Astrocyte (in vitro differentiated cells and primary cell): ENCODE measurements at regions not wholly inside any gene's neighbourhood (a gene's known extent, or its start where the extent isn't known, plus 50 kb on each side); places are given as distances from the start of the nearest gene placed in this dataset.

Experiments
- DNase-seq: peaks from one replicate; pipeline ENCODE4 v3.0.0-alpha.2; 2010; ENCODE audit warnings: low read depth
- FAIRE-seq: peaks from 2 replicates; lab custom pipeline; 2011; peaks lifted over from hg19 to GRCh38; lab: Jason Lieb, UNC
- H2AFZ ChIP-seq: 2 replicates; pipeline ENCODE4 v1.6.0; 2012; ENCODE audit warnings: low read depth, low read length, inconsistent platforms
- H3K27ac ChIP-seq: 2 replicates; pipeline ENCODE4 v1.5.1; 2011; ENCODE audit warnings: low read depth, low read length, inconsistent platforms
- H3K27me3 ChIP-seq: 2 replicates; pipeline ENCODE4 v1.6.0; 2011; ENCODE audit warnings: low read length, inconsistent platforms; ENCODE audit not compliant: insufficient read depth
- H3K36me3 ChIP-seq: 2 replicates; pipeline ENCODE4 v1.5.1; 2011; ENCODE audit warnings: low read length, inconsistent platforms; ENCODE audit not compliant: insufficient read depth
- H3K4me1 ChIP-seq: 2 replicates; pipeline ENCODE4 v1.5.1; 2011; ENCODE audit warnings: low read length, inconsistent platforms; ENCODE audit not compliant: insufficient read depth
- H3K4me2 ChIP-seq: 2 replicates; pipeline ENCODE4 v1.6.0; 2012; ENCODE audit warnings: low read length, inconsistent platforms
- H3K4me3 ChIP-seq: 2 replicates; pipeline ENCODE4 v1.5.1; 2011; ENCODE audit warnings: low read depth, mild to moderate bottlenecking, low read length, inconsistent platforms; ENCODE audit not compliant: insufficient read depth
- H3K79me2 ChIP-seq: 2 replicates; pipeline ENCODE4 v1.6.0; 2012; ENCODE audit warnings: mild to moderate bottlenecking, low read length, inconsistent platforms; ENCODE audit not compliant: insufficient read depth
- H3K9ac ChIP-seq: 2 replicates; pipeline ENCODE4 v1.6.0; 2012; ENCODE audit warnings: mild to moderate bottlenecking, low read length, inconsistent platforms
- H3K9me3 ChIP-seq: 2 replicates; pipeline ENCODE4 v1.5.1; 2012; ENCODE audit warnings: low read depth, mild to moderate bottlenecking, low read length, inconsistent platforms; ENCODE audit not compliant: insufficient read depth
- H4K20me1 ChIP-seq: 2 replicates; pipeline ENCODE4 v1.6.0; 2012; ENCODE audit warnings: low read length, inconsistent platforms; ENCODE audit not compliant: insufficient read depth
- H3K27ac Mint-ChIP-seq: one replicate; pipeline ENCODE4 v1.8.0; 2021; ENCODE audit warnings: mild to moderate bottlenecking, mixed read lengths; ENCODE audit not compliant: unreplicated experiment
- H3K27me3 Mint-ChIP-seq: one replicate; pipeline ENCODE4 v1.8.0; 2021; ENCODE audit warnings: low read depth, mixed read lengths; ENCODE audit not compliant: unreplicated experiment
- H3K36me3 Mint-ChIP-seq: one replicate; pipeline ENCODE4 v1.8.0; 2021; ENCODE audit warnings: low read depth, mixed read lengths; ENCODE audit not compliant: unreplicated experiment
- H3K4me1 Mint-ChIP-seq: one replicate; pipeline ENCODE4 v1.8.0; 2021; ENCODE audit warnings: low read depth, mixed read lengths; ENCODE audit not compliant: unreplicated experiment
- H3K4me3 Mint-ChIP-seq: one replicate; pipeline ENCODE4 v1.8.0; 2021; ENCODE audit warnings: mild to moderate bottlenecking, moderate library complexity, mixed read lengths; ENCODE audit not compliant: unreplicated experiment
- H3K9me3 Mint-ChIP-seq: one replicate; pipeline ENCODE4 v1.8.0; 2021; ENCODE audit warnings: mild to moderate bottlenecking, mixed read lengths; ENCODE audit not compliant: unreplicated experiment
- EZH2 ChIP-seq: IDR thresholded peaks from 2 replicates; pipeline ENCODE4 v1.6.1; 2012; ENCODE audit warnings: mild to moderate bottlenecking, low read length, inconsistent platforms; ENCODE audit not compliant: insufficient read depth
- TF ChIP-seq, protein P1 (sequence below): IDR thresholded peaks from 2 replicates; pipeline ENCODE4 v1.5.1; 2011; ENCODE audit warnings: low read depth, mild to moderate bottlenecking, inconsistent platforms, low read length, moderate library complexity; ENCODE audit not compliant: insufficient read depth

DNA sequence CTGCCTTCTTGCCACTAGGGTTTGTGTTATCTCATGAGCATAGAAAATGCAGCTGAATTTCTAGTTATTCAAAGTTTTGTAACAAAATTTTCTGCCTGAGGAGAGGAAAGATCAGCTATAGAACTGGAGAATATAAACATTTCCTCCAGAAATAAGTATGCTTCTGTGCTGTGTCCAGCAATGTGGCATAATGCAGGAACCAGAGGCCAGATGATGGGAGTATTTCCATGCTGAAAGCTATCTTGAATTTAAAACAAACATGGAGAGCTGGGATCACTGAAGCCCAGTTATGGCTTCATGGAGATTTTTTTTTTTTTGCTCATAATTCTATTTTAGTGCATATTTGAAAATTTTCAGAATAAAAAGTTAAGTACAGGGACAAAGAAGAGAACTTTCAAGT, 608.2 kb downstream of the SOX6 start:
- no peak overlapping the region for H3K4me2 ChIP-seq
- H3K9me3 Mint-ChIP-seq = peaks cover 2% of the 10 kb centered on the region
- no peak overlapping the region for H2AFZ ChIP-seq
- no peaks in the 10 kb centered on the region for H3K36me3 ChIP-seq
- FAIRE-seq = no peak
- H4K20me1 ChIP-seq = no peaks in the 10 kb centered on the region
- H3K4me1 ChIP-seq = peaks cover 9% of the 10 kb centered on the region
- TF ChIP-seq, protein P1, sequence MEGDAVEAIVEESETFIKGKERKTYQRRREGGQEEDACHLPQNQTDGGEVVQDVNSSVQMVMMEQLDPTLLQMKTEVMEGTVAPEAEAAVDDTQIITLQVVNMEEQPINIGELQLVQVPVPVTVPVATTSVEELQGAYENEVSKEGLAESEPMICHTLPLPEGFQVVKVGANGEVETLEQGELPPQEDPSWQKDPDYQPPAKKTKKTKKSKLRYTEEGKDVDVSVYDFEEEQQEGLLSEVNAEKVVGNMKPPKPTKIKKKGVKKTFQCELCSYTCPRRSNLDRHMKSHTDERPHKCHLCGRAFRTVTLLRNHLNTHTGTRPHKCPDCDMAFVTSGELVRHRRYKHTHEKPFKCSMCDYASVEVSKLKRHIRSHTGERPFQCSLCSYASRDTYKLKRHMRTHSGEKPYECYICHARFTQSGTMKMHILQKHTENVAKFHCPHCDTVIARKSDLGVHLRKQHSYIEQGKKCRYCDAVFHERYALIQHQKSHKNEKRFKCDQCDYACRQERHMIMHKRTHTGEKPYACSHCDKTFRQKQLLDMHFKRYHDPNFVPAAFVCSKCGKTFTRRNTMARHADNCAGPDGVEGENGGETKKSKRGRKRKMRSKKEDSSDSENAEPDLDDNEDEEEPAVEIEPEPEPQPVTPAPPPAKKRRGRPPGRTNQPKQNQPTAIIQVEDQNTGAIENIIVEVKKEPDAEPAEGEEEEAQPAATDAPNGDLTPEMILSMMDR = no peak
- no peak for TF ChIP-seq EZH2
- no peak overlapping the region for H3K9ac ChIP-seq
- H3K27me3 ChIP-seq = no peaks in the 10 kb centered on the region
- H3K4me3 ChIP-seq = no peak overlapping the region
- peaks cover 11% of the 10 kb centered on the region for H3K4me1 Mint-ChIP-seq
- DNase-seq = no peak
- H3K4me3 Mint-ChIP-seq = no peak overlapping the region
- no peak overlapping the region for H3K27ac Mint-ChIP-seq
- H3K27me3 Mint-ChIP-seq = peaks cover 7% of the 10 kb centered on the region
- H3K79me2 ChIP-seq = no peaks in the 10 kb centered on the region
- no peak overlapping the region for H3K27ac ChIP-seq
- H3K9me3 ChIP-seq = no peaks in the 10 kb centered on the region
- H3K36me3 Mint-ChIP-seq = no peaks in the 10 kb centered on the region

DNA sequence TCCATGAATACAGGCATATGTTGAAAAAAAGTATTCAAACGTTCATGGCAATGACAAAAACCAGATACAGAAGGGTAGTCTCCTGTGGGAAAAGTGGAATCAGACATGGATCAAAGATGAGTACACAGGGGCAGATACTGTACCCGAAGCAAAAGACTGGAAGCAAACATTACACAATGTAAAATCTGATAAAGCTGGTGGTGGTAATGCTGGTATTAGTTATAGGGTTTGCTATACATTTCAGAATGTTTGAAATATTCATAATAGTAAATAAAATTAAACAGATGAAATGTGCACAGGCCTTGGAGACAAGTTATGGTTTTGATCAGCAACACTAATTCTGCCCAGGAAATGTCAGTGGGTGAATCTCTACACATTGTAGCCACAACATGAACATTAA, 607.6 kb downstream of the SOX6 start:
- no peak overlapping the region for H3K27ac ChIP-seq
- no peak for FAIRE-seq

DNA sequence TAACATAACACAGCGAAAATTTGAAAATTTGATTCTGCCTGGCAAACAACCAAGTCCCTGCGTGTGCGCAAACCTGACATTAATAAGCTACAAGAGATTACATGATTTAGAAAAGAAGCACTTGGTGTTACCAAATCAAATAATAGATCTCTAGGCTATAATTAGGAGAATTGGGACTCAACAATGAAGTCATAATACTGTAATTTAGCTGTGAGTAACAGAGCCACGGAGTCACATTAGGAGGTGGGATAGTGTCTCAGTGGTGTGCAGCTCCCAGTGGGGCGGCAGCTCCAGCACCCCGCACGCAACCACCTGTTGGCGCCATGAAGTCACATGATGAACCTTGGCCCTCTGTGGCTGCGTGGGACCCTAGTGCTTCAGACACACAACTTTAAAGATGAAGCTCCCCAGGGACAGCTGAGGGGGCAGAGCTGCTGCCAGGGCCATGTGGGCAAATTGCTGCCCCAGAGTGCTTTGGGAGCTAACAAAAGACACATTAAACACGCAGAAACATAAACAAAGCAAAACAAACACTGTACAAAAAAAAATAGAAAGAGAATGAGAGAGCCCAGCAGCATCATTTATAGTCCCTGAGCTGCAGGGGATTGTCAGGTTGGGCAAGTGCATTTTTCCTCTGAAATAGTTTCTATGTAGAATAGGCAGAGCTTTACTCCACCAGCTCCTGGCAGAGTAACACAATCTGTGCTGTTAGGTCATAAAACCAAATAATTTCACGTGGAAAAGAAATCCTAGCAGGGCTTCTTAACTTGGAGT, 605.6 kb downstream of the SOX6 start:
- H3K36me3 Mint-ChIP-seq = peaks cover 1% of the 10 kb centered on the region
- H3K4me3 Mint-ChIP-seq = no peak overlapping the region
- H3K79me2 ChIP-seq = no peaks in the 10 kb centered on the region
- H3K27me3 Mint-ChIP-seq = peaks cover 7% of the 10 kb centered on the region
- no peaks in the 10 kb centered on the region for H3K36me3 ChIP-seq
- H3K27me3 ChIP-seq = peaks cover 5% of the 10 kb centered on the region
- H2AFZ ChIP-seq = no peak overlapping the region
- no peaks in the 10 kb centered on the region for H3K4me1 ChIP-seq
- H3K4me1 Mint-ChIP-seq = peaks cover 11% of the 10 kb centered on the region
- H3K27ac ChIP-seq = no peak overlapping the region
- H3K9me3 ChIP-seq = no peaks in the 10 kb centered on the region
- H4K20me1 ChIP-seq = no peaks in the 10 kb centered on the region
- no peak overlapping the region for H3K9ac ChIP-seq
- H3K4me2 ChIP-seq = no peak overlapping the region
- no peak overlapping the region for H3K4me3 ChIP-seq
- no peak for DNase-seq
- peaks cover 4% of the 10 kb centered on the region for H3K9me3 Mint-ChIP-seq
- TF ChIP-seq, protein P1 = no peak
- no peak for TF ChIP-seq EZH2
- no peak overlapping the region for H3K27ac Mint-ChIP-seq
- no peak for FAIRE-seq

More for the DNA sequence above, 607.6 kb downstream of the SOX6 start:
- no peaks in the 10 kb centered on the region for H3K79me2 ChIP-seq
- no peaks in the 10 kb centered on the region for H3K36me3 ChIP-seq
- peaks cover 2% of the 10 kb centered on the region for H3K9me3 Mint-ChIP-seq
- no peak overlapping the region for H3K9ac ChIP-seq
- H3K4me1 Mint-ChIP-seq = peaks cover 11% of the 10 kb centered on the region
- H4K20me1 ChIP-seq = no peaks in the 10 kb centered on the region
- no peak overlapping the region for H3K4me2 ChIP-seq
- no peaks in the 10 kb centered on the region for H3K9me3 ChIP-seq
- no peak for TF ChIP-seq EZH2
- no peak overlapping the region for H3K27ac Mint-ChIP-seq
- H2AFZ ChIP-seq = no peak overlapping the region
- no peak overlapping the region for H3K4me3 Mint-ChIP-seq
- H3K4me1 ChIP-seq = peaks cover 8% of the 10 kb centered on the region
- H3K36me3 Mint-ChIP-seq = no peaks in the 10 kb centered on the region
- H3K27me3 ChIP-seq = no peaks in the 10 kb centered on the region
- H3K4me3 ChIP-seq = no peak overlapping the region
- no peak for DNase-seq
- H3K27me3 Mint-ChIP-seq = peaks cover 7% of the 10 kb centered on the region
